ENCODE measurements at regions not wholly inside any gene's neighbourhood (a gene's known extent, or its start where the extent isn't known, plus 50 kb on each side); places are given as distances from the start of the nearest gene placed in this dataset.

GRCh38 chr1:187629075-187629474 lies 800.3 kb downstream of the PLA2G4A start:
- Mint-ChIP-seq H3K4me1 (no peaks in the 10 kb centered on the region), H3K36me3 (no peaks in the 10 kb centered on the region), H3K27ac (no peak overlapping the region), H3K9me3 (peaks cover 8 to 26% (median 13%) of the 10 kb centered on the region in 5 donors), H3K4me3 (no peak overlapping the region), H3K27me3 (no peaks in the 10 kb centered on the region)
- H3K4me1 ChIP-seq (ENCODE audit: insufficient read depth, low read length): no peaks in the 10 kb centered on the region
- H3K4me3 ChIP-seq (ENCODE audit: low read length): no peak overlapping the region
- CTCF ChIA-PET: no interaction called here
- no peak overlapping the region for H3K27ac ChIP-seq (ENCODE audit: low read depth, low read length)
- POLR2A ChIA-PET: no interaction called here
- no peaks in the 10 kb centered on the region for H3K27me3 ChIP-seq (ENCODE audit: insufficient read depth, low read length, poor library complexity, severe bottlenecking)
- no peak for DNase-seq
- no peaks in the 10 kb centered on the region for H3K9me3 ChIP-seq (ENCODE audit: low read length)
- no peaks in the 10 kb centered on the region for H3K36me3 ChIP-seq (ENCODE audit: insufficient read depth, low read length)

DNA sequence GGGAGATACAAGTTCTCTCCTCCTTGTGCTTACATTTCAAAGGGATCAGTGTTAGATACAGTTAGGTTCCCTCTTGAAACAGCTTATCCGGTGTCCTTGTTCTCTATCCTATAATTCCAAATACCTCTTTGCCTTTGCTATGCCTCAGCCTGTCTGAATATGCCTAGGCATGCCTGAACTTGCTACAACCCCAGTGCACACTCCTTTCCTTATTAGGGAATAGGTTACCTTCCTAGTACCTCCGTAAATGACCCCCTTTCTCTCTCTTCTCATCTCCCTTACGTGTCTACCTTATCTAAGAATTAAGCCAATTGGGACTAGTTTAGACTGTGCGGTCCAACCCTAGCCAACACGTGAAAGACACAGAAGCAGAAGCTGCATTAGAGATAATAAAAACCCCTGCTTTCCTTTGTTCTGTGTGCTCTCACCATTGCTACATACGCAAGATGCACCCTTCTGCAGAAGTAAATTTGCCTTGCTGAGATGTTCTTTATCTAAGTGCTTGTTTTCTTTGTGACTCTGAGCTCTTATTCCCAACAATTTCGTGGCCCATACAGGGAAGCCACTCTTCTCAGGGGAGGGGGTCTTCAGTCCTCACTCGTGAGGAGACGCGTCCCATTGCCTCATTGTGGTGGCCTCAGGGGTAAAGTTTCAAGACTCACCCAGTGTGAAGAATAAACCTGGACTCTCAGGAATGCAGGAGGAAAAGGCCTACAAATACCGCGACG lies 802.1 kb downstream of the PLA2G4A start:
- ChIA-PET CTCF (no interaction called here), POLR2A (no interaction called here)
- Histone ChIP-seq H3K27ac (ENCODE audit: low read depth, low read length) (no peak overlapping the region), H3K4me3 (ENCODE audit: low read length) (no peak overlapping the region), H3K27me3 (ENCODE audit: insufficient read depth, low read length, poor library complexity, severe bottlenecking) (no peaks in the 10 kb centered on the region), H3K9me3 (ENCODE audit: low read length) (no peaks in the 10 kb centered on the region), H3K36me3 (ENCODE audit: insufficient read depth, low read length) (no peaks in the 10 kb centered on the region), H3K4me1 (ENCODE audit: insufficient read depth, low read length) (no peaks in the 10 kb centered on the region)
- H3K4me3 Mint-ChIP-seq: no peak overlapping the region
- no peaks in the 10 kb centered on the region for H3K4me1 Mint-ChIP-seq
- no peak overlapping the region for H3K27ac Mint-ChIP-seq
- no peaks in the 10 kb centered on the region for H3K36me3 Mint-ChIP-seq
- peaks cover 13 to 20% (median 16%) of the 10 kb centered on the region in 5 donors for H3K9me3 Mint-ChIP-seq
- no peaks in the 10 kb centered on the region for H3K27me3 Mint-ChIP-seq
- no peak for DNase-seq

DNA sequence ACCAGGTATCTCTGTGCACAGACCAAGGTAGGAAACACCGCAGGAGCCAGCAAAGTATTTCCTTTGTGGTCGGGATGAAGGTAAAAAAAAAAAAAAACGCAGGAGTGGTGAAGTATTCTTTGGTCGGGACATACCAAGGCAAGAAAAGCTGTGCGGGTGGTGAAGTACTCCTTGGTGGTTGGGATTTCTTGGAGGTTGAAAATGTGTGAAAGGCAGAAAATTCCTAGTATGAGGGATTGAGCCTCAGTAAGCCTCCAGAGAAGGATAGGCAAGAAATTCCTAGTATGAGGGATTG lies 802.6 kb downstream of the PLA2G4A start:
- CTCF ChIA-PET: no interaction called here
- Histone ChIP-seq H3K36me3 (ENCODE audit: insufficient read depth, low read length) (no peaks in the 10 kb centered on the region), H3K9me3 (ENCODE audit: low read length) (no peaks in the 10 kb centered on the region), H3K4me1 (ENCODE audit: insufficient read depth, low read length) (no peaks in the 10 kb centered on the region), H3K27ac (ENCODE audit: low read depth, low read length) (no peak overlapping the region), H3K4me3 (ENCODE audit: low read length) (no peak overlapping the region), H3K27me3 (ENCODE audit: insufficient read depth, low read length, poor library complexity, severe bottlenecking) (no peaks in the 10 kb centered on the region)
- POLR2A ChIA-PET: no interaction called here
- Mint-ChIP-seq H3K9me3 (peaks cover 12 to 20% (median 15%) of the 10 kb centered on the region in 5 donors), H3K36me3 (no peaks in the 10 kb centered on the region), H3K4me1 (no peaks in the 10 kb centered on the region), H3K27me3 (no peaks in the 10 kb centered on the region), H3K27ac (no peak overlapping the region), H3K4me3 (no peak overlapping the region)
- no peak for DNase-seq

GRCh38 chr1:187631984-187632383 lies 803.2 kb downstream of the PLA2G4A start:
- Histone ChIP-seq H3K9me3 (ENCODE audit: low read length) (no peaks in the 10 kb centered on the region), H3K36me3 (ENCODE audit: insufficient read depth, low read length) (no peaks in the 10 kb centered on the region), H3K27me3 (ENCODE audit: insufficient read depth, low read length, poor library complexity, severe bottlenecking) (no peaks in the 10 kb centered on the region), H3K27ac (ENCODE audit: low read depth, low read length) (no peak overlapping the region), H3K4me3 (ENCODE audit: low read length) (no peak overlapping the region), H3K4me1 (ENCODE audit: insufficient read depth, low read length) (no peaks in the 10 kb centered on the region)
- Mint-ChIP-seq H3K27ac (no peak overlapping the region), H3K36me3 (no peaks in the 10 kb centered on the region), H3K9me3 (peaks cover 8 to 18% (median 15%) of the 10 kb centered on the region in 5 donors), H3K4me1 (no peaks in the 10 kb centered on the region), H3K4me3 (no peak overlapping the region), H3K27me3 (no peaks in the 10 kb centered on the region)
- ChIA-PET CTCF (no interaction called here), POLR2A (no interaction called here)
- DNase-seq: no peak

DNA sequence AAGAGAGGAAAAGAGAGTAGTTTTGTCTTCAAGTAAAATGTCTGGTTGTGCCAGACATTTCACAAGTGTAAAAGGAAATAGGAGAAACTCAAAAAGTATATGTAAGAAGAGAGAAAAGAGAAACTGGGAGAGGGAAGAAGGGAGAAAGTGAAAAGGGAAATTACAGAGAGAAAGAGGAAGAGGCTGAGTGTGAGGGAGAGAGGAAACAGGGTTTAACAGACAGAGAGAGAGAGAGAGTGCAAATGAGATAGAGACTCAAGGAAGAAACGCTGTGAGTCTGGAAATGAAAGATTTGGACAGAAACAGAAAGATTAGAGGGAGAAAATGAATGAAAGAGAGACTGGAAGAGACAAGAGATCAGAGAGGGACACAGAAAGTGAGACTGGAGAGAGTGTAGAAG lies 806.2 kb downstream of the PLA2G4A start:
- Mint-ChIP-seq H3K9me3 (peaks cover 8 to 22% (median 15%) of the 10 kb centered on the region in 5 donors), H3K36me3 (no peaks in the 10 kb centered on the region), H3K27me3 (no peaks in the 10 kb centered on the region), H3K4me1 (no peaks in the 10 kb centered on the region), H3K4me3 (no peak overlapping the region), H3K27ac (no peak overlapping the region)
- DNase-seq: no peak
- H3K27me3 ChIP-seq (ENCODE audit: insufficient read depth, low read length, poor library complexity, severe bottlenecking): no peaks in the 10 kb centered on the region
- ChIA-PET CTCF (no interaction called here), POLR2A (no interaction called here)
- H3K4me3 ChIP-seq (ENCODE audit: low read length): no peak overlapping the region
- H3K36me3 ChIP-seq (ENCODE audit: insufficient read depth, low read length): no peaks in the 10 kb centered on the region
- H3K27ac ChIP-seq (ENCODE audit: low read depth, low read length): no peak overlapping the region
- no peaks in the 10 kb centered on the region for H3K9me3 ChIP-seq (ENCODE audit: low read length)
- H3K4me1 ChIP-seq (ENCODE audit: insufficient read depth, low read length): no peaks in the 10 kb centered on the region

DNA sequence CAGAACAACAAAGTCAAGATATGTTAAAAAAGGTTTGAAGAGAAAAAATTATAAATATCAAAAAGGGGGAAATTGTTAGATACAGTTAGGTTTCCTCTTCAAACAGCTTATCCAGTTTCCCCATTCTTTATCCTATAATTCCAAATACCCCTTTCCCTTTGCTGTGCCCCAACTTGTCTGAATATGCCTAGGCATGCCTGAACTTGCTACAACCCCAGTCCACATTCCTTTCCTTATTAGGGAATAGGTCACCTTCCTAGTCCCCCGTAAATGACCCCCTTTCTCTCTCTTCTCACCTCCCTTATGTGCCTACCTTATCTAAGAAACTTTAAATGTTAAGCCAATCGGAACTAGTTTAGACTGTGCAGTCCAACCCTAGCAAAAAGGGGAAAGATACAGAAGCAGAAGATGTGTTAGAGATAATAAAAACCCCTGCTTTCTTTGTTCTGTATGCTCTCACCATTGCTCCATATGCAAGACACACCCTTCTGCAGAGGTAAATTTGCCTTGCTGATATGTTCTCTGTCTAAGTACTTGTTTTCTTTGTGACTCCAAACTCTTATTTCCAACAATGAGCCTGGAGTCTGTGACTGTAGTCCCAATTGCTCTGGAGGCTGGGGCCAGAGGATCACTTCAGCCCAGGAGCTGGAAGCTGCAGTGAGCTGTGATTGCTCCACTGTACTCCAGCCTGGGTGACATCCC lies 810.1 kb downstream of the PLA2G4A start:
- H3K27me3 Mint-ChIP-seq: no peaks in the 10 kb centered on the region

GRCh38 chr1:187641015-187641414 lies 812.3 kb downstream of the PLA2G4A start:
- Histone ChIP-seq H3K4me3 (ENCODE audit: low read length) (no peak overlapping the region), H3K9me3 (ENCODE audit: low read length) (no peaks in the 10 kb centered on the region), H3K27ac (ENCODE audit: low read depth, low read length) (no peak overlapping the region), H3K4me1 (ENCODE audit: insufficient read depth, low read length) (no peaks in the 10 kb centered on the region), H3K27me3 (ENCODE audit: insufficient read depth, low read length, poor library complexity, severe bottlenecking) (no peaks in the 10 kb centered on the region), H3K36me3 (ENCODE audit: insufficient read depth, low read length) (no peaks in the 10 kb centered on the region)
- Mint-ChIP-seq H3K4me1 (no peaks in the 10 kb centered on the region), H3K27ac (no peak overlapping the region), H3K4me3 (no peak overlapping the region), H3K27me3 (no peaks in the 10 kb centered on the region), H3K36me3 (peaks cover 0 to 2% (median 0%) of the 10 kb centered on the region in 3 donors), H3K9me3 (peaks cover 2 to 22% (median 9%) of the 10 kb centered on the region in 5 donors)
- ChIA-PET CTCF (no interaction called here), POLR2A (no interaction called here)
- no peak for DNase-seq

More for the DNA sequence above, 810.1 kb downstream of the PLA2G4A start:
- peaks cover 0 to 2% (median 0%) of the 10 kb centered on the region in 3 donors for H3K36me3 Mint-ChIP-seq
- H3K27me3 ChIP-seq (ENCODE audit: insufficient read depth, low read length, poor library complexity, severe bottlenecking): no peaks in the 10 kb centered on the region
- DNase-seq: no peak
- no peaks in the 10 kb centered on the region for H3K9me3 ChIP-seq (ENCODE audit: low read length)
- no peak overlapping the region for H3K27ac Mint-ChIP-seq
- ChIA-PET CTCF (no interaction called here), POLR2A (no interaction called here)
- no peaks in the 10 kb centered on the region for H3K4me1 ChIP-seq (ENCODE audit: insufficient read depth, low read length)
- H3K36me3 ChIP-seq (ENCODE audit: insufficient read depth, low read length): no peaks in the 10 kb centered on the region
- no peak overlapping the region for H3K4me3 Mint-ChIP-seq
- H3K9me3 Mint-ChIP-seq: peaks cover 2 to 21% (median 12%) of the 10 kb centered on the region in 5 donors
- H3K27ac ChIP-seq (ENCODE audit: low read depth, low read length): no peak overlapping the region
- no peaks in the 10 kb centered on the region for H3K4me1 Mint-ChIP-seq
- H3K4me3 ChIP-seq (ENCODE audit: low read length): no peak overlapping the region

DNA sequence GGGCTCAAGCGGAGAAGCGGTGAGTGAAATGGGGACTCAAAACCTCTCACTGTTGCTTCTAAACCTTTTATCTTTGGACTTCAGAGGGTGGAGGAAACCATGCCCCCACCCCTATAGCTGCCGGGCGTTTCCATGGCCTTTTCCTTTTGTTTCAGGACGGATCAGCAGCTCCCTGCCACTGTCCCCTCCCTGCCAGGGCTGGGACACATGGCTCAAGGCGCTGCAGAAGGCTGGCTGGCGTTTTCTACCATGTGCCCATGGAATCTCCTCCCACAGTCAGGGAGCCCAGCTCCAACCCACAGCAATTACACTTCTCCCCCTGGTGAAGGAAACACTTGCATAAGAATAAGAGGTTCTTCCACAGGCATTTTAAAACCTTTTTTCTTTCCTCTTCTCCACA lies 812.7 kb downstream of the PLA2G4A start:
- H3K9me3 ChIP-seq (ENCODE audit: low read length): no peaks in the 10 kb centered on the region
- Mint-ChIP-seq H3K4me1 (no peaks in the 10 kb centered on the region), H3K9me3 (peaks cover 2 to 27% (median 10%) of the 10 kb centered on the region in 5 donors), H3K4me3 (no peak overlapping the region), H3K27ac (no peak overlapping the region), H3K27me3 (no peaks in the 10 kb centered on the region), H3K36me3 (peaks cover 0 to 2% (median 0%) of the 10 kb centered on the region in 3 donors)
- H3K36me3 ChIP-seq (ENCODE audit: insufficient read depth, low read length): no peaks in the 10 kb centered on the region
- no peaks in the 10 kb centered on the region for H3K27me3 ChIP-seq (ENCODE audit: insufficient read depth, low read length, poor library complexity, severe bottlenecking)
- H3K4me3 ChIP-seq (ENCODE audit: low read length): no peak overlapping the region
- ChIA-PET CTCF (no interaction called here), POLR2A (no interaction called here)
- H3K4me1 ChIP-seq (ENCODE audit: insufficient read depth, low read length): no peaks in the 10 kb centered on the region
- DNase-seq: no peak
- no peak overlapping the region for H3K27ac ChIP-seq (ENCODE audit: low read depth, low read length)
